ENCODE measurements at regions not wholly inside any gene's neighbourhood (a gene's known extent, or its start where the extent isn't known, plus 50 kb on each side); places are given as distances from the start of the nearest gene placed in this dataset.

DNA sequence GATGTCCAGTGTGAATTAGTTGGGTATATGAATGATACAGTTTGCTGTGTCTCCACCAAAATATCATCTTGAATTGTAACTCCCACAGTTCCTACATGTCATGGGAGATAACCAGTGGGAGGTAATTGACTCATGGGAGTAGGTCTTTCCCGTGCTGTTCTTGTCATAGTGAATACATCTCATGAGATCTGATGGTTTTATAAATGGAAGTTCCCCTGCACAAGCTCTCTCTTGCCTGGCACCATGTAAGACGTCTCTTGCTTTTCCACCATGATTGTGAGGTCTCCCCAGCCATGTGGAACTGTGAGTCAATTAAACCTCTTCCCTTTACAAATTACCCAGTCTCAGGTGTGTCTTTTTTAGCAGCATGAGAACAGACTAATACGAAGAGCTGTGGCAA, 223.0 kb downstream of the AJAP1 start:
- no peak for DNase-seq

- no peak for DNase-seq
Measured at GRCh38 chr1:4871373-4871772, 217.0 kb downstream of the AJAP1 start.

- DNase-seq, result no peak
Measured at GRCh38 chr1:4868521-4868920, 214.1 kb downstream of the AJAP1 start.

- DNase-seq, result no peak
Measured at GRCh38 chr1:4856396-4856795, 202.0 kb downstream of the AJAP1 start.

- DNase-seq, result no peak
Measured at GRCh38 chr1:4854367-4854766, 200.0 kb downstream of the AJAP1 start.

DNA sequence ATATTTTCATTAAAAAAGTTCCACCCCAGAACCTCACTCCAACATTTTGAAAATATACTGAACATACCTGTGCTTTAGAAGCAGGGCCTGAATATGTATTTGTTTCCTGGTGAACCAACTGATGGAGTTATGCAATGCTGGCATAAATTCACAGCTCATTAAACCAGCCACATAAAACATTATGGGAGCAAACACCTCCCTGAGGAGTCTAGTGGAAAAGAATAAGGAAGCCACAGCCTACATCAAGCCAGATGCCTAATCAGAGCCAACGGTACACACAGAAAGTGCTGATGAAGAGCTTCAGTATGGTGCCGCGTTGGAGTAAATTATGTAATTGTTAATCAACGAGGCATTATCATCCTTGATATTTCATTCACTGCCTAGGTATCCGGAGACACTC, 199.5 kb downstream of the AJAP1 start:
- DNase-seq, result no peak

GRCh38 chr1:4851385-4852065, 197.1 kb downstream of the AJAP1 start:
- DNase-seq, result no peak

DNA sequence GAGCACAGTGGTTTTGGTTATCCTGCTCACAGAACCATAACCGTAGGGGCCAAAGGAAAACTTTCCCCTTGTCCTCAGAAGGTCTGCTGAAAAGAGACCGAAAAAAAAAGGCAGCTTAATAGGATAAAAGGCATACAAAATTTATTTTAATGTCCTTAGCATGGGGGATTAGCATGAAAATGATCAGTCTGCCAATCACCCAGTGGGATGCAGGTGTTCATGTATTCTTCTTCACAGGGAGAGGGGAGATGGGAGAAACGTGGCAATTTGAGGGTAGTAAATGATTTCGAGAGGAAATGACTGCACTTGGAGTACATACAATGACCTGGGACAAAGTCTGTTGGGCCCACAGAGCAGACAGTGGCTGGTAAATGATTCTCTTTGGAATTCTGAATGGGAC, 194.0 kb downstream of the AJAP1 start:
- DNase-seq, result no peak

- DNase-seq, result no peak
Measured at GRCh38 chr1:4847711-4848110, 193.3 kb downstream of the AJAP1 start.
